DMS153 (cell line): ENCODE measurements at regions not wholly inside any gene's neighbourhood (a gene's known extent, or its start where the extent isn't known, plus 50 kb on each side); places are given as distances from the start of the nearest gene placed in this dataset.
A peak's percentile ranks its signal among the peaks of the same experiment; 100 is the strongest.

Experiments
- DNase-seq: peaks from one replicate; lab custom pipeline; 2025; lab: John Stamatoyannopoulos, UW

- DNase-seq: no peak
These were observed 59.2 kb upstream of the RPS6KA3 start for GRCh38 chrX:20325786-20326388.

GRCh38 chrX:20322887-20323286, 56.2 kb upstream of the RPS6KA3 start:
- DNase-seq: no peak

- DNase-seq: peak; percentile 28
These were observed 53.9 kb upstream of the RPS6KA3 start for GRCh38 chrX:20320461-20321159.

GRCh38 chrX:20319054-20319453, 52.3 kb upstream of the RPS6KA3 start:
- DNase-seq: no peak

- DNase-seq: no peak
These were observed 51.2 kb upstream of the RPS6KA3 start for GRCh38 chrX:20317873-20318272.
